ENCODE measurements at regions not wholly inside any gene's neighbourhood (a gene's known extent, or its start where the extent isn't known, plus 50 kb on each side); places are given as distances from the start of the nearest gene placed in this dataset.

DNA sequence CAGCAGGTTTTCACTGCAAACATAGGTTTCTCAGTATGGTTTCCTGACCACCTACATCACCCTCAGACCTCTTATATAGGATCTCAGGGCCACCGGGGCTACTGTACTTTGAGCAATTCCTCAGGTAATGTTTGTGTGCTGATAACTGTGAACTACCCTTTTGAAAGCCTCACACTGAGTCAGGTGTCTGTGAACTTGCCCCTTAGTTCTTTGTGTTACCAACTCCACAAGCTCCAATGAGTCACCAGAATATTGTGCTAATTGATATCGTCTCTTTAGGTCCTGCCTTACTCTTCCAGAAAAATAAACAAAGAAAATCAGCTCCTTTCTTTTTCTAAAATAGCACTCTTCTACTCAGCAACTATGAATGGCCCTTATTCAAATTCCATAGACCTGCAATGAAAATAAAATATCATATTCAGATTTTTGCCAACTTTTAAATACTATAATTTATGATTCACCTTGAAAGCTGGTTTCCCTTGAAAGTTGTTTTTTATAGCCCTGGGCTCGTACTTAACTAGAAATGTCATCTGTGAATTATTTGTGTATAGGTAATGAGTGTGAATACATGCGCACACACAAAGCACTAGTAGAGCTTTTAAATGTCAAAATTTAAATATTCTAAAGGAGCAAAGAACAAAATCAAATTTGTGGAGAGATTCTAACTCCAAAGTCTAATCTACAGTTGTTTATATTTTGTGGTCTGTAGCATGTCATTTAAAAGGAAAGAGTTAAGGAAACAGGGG is 88.1 kb upstream of the WARS2 start:
- CTCF ChIA-PET: interaction anchor here (1.6 kb wide), 1 partner anchor 10 kb away, joined by 3 read pairs; no protein-coding TSS in a partner anchor
- POLR2A ChIA-PET: no interaction called here
- intact Hi-C loops (cut with micrococcal nuclease): no loop called here
- Mint-ChIP-seq H3K9me3 (ENCODE audit: insufficient read depth) (no peaks in the 10 kb centered on the region), H3K4me1 (no peaks in the 10 kb centered on the region), H3K27me3 (no peaks in the 10 kb centered on the region), H3K27ac (no peak overlapping the region), H3K4me3 (no peak overlapping the region)
- Histone ChIP-seq H3K4me3 (ENCODE audit: control extremely low read depth in 1 of 5, extremely low read depth in 1 of 5, insufficient read depth in 1 of 5, low read depth in 2 of 5, low read length in 4 of 5) (no peak overlapping the region), H3K9me3 (ENCODE audit: control extremely low read depth in 1 of 3, control insufficient read depth in 2 of 3, insufficient read depth in 1 of 3, low read length in 2 of 3) (no peaks in the 10 kb centered on the region), H4K20me1 (ENCODE audit: control insufficient read depth, insufficient read depth, low read length, poor library complexity, severe bottlenecking) (no peaks in the 10 kb centered on the region), H3K4me2 (replicated peaks; ENCODE audit: low read depth, low read length, poor library complexity, severe bottlenecking) (no peak overlapping the region), H3K36me3 (replicated peaks in 1 of 2; ENCODE audit: control extremely low read depth in 1 of 2, control insufficient read depth in 1 of 2, extremely low read depth in 1 of 2, insufficient read depth in 2 of 2, low read length in 1 of 2) (no peaks in the 10 kb centered on the region), H2AFZ (ENCODE audit: insufficient read depth, low read depth, low read length, poor library complexity, severe bottlenecking) (no peak overlapping the region), H3K27me3 (replicated peaks in 1 of 4; ENCODE audit: control extremely low read depth in 1 of 4, control insufficient read depth in 3 of 4, insufficient read depth in 4 of 4, low read length in 3 of 4) (no peaks in the 10 kb centered on the region), H3K27ac (ENCODE audit: low read length in 2 of 2) (no peak overlapping the region), H3K4me1 (ENCODE audit: control insufficient read depth in 2 of 2, insufficient read depth in 2 of 2, low read length in 2 of 2) (no peaks in the 10 kb centered on the region), H3K9ac (ENCODE audit: low read length) (no peak overlapping the region), H3K79me2 (ENCODE audit: control insufficient read depth, insufficient read depth, low read length) (no peaks in the 10 kb centered on the region)
- ATAC-seq (ENCODE audit: low read depth) (no peak), DNase-seq (no peak)
- no CpG with 5 or more reads among the region's 4 CpGs for WGBS (ENCODE audit: insufficient coverage)
- TF ChIP-seq, protein P1, sequence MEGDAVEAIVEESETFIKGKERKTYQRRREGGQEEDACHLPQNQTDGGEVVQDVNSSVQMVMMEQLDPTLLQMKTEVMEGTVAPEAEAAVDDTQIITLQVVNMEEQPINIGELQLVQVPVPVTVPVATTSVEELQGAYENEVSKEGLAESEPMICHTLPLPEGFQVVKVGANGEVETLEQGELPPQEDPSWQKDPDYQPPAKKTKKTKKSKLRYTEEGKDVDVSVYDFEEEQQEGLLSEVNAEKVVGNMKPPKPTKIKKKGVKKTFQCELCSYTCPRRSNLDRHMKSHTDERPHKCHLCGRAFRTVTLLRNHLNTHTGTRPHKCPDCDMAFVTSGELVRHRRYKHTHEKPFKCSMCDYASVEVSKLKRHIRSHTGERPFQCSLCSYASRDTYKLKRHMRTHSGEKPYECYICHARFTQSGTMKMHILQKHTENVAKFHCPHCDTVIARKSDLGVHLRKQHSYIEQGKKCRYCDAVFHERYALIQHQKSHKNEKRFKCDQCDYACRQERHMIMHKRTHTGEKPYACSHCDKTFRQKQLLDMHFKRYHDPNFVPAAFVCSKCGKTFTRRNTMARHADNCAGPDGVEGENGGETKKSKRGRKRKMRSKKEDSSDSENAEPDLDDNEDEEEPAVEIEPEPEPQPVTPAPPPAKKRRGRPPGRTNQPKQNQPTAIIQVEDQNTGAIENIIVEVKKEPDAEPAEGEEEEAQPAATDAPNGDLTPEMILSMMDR (IDR thresholded peaks at IDR 0.05): no peak
- no peak for TF ChIP-seq EZH2 (IDR thresholded peaks at IDR 0.05; ENCODE audit: borderline replicate concordance, insufficient read depth, low read depth, low read length, poor library complexity, severe bottlenecking)

DNA sequence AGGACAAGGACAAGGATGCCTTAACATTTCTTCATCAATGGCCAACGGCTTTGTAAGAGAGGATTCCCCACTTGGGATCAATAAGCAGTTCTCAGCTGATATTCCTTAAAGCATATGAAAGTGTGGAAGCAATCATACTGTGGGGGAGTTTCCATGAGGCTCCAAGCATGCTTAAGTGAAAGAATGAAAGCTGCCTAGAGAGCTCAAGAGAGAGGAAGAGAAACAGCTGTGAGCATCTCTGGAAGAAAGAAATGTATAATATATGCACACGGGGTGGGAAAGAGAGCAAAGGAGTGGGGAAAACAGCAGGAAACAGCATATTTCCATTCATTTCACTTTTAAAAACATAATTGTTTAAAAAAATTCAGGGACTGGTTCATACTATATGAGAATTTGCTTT is 94.7 kb upstream of the WARS2 start:
- CTCF ChIA-PET: no interaction called here
- intact Hi-C loops (cut with micrococcal nuclease): no loop called here

More for the DNA sequence above, 94.7 kb upstream of the WARS2 start:
- H3K9me3 ChIP-seq (ENCODE audit: control extremely low read depth in 1 of 3, control insufficient read depth in 2 of 3, insufficient read depth in 1 of 3, low read length in 2 of 3): peaks cover 0 to 1% (median 0%) of the 10 kb centered on the region in 3 donors
- no peak for DNase-seq
- no peak for ATAC-seq (ENCODE audit: low read depth)
- no peaks in the 10 kb centered on the region for H3K27me3 ChIP-seq (replicated peaks in 1 of 4; ENCODE audit: control extremely low read depth in 1 of 4, control insufficient read depth in 3 of 4, insufficient read depth in 4 of 4, low read length in 3 of 4)
- POLR2A ChIA-PET: no interaction called here
- Mint-ChIP-seq H3K27me3 (no peaks in the 10 kb centered on the region), H3K9me3 (ENCODE audit: insufficient read depth) (no peaks in the 10 kb centered on the region), H3K4me3 (no peak overlapping the region), H3K4me1 (no peaks in the 10 kb centered on the region), H3K27ac (no peak overlapping the region)
- no peak overlapping the region for H2AFZ ChIP-seq (ENCODE audit: insufficient read depth, low read depth, low read length, poor library complexity, severe bottlenecking)
- no CpG with 5 or more reads among the region's 2 CpGs for WGBS (ENCODE audit: insufficient coverage)
- no peak overlapping the region for H3K4me2 ChIP-seq (replicated peaks; ENCODE audit: low read depth, low read length, poor library complexity, severe bottlenecking)
- no peaks in the 10 kb centered on the region for H3K79me2 ChIP-seq (ENCODE audit: control insufficient read depth, insufficient read depth, low read length)
- no peaks in the 10 kb centered on the region for H3K36me3 ChIP-seq (replicated peaks in 1 of 2; ENCODE audit: control extremely low read depth in 1 of 2, control insufficient read depth in 1 of 2, extremely low read depth in 1 of 2, insufficient read depth in 2 of 2, low read length in 1 of 2)
- H4K20me1 ChIP-seq (ENCODE audit: control insufficient read depth, insufficient read depth, low read length, poor library complexity, severe bottlenecking): no peaks in the 10 kb centered on the region
- H3K27ac ChIP-seq (ENCODE audit: low read length in 2 of 2): no peak overlapping the region
- no peaks in the 10 kb centered on the region for H3K4me1 ChIP-seq (ENCODE audit: control insufficient read depth in 2 of 2, insufficient read depth in 2 of 2, low read length in 2 of 2)
- TF ChIP-seq EZH2 (IDR thresholded peaks at IDR 0.05; ENCODE audit: borderline replicate concordance, insufficient read depth, low read depth, low read length, poor library complexity, severe bottlenecking): no peak
- TF ChIP-seq, protein P1 (IDR thresholded peaks at IDR 0.05): no peak
- H3K4me3 ChIP-seq (ENCODE audit: control extremely low read depth in 1 of 5, extremely low read depth in 1 of 5, insufficient read depth in 1 of 5, low read depth in 2 of 5, low read length in 4 of 5): no peak overlapping the region
- H3K9ac ChIP-seq (ENCODE audit: low read length): no peak overlapping the region

Measured in B cell (primary cell).